ENCODE measurements at regions not wholly inside any gene's neighbourhood (a gene's known extent, or its start where the extent isn't known, plus 50 kb on each side); places are given as distances from the start of the nearest gene placed in this dataset.

DNA sequence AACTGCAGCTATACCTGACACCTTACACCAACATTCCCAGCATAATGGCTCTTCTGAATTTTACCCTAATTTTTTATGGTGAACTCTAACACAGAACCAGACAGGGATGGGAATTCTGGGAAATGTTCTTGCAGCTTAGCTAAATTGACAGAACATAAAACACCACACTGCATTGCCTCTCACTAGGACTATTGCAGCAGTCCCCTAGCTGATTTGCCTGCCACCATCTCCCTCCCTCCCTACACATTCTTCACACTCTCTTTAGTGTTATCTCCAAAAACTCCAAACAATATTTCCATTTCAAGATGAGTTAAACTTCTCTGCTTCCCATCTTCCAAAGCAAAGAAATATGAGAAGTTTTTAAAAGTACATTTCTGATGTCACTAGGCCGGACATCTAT is 733.9 kb upstream of the INTU start:
- TF ChIP-seq CTCF (IDR thresholded peaks at IDR 0.05; ENCODE audit: borderline replicate concordance, extremely low read depth, low read length, poor library complexity, severe bottlenecking) (no peak), EZH2 (IDR thresholded peaks at IDR 0.05; ENCODE audit: borderline replicate concordance, low read depth, low read length, severe bottlenecking) (no peak)
